ENCODE measurements at regions not wholly inside any gene's neighbourhood (a gene's known extent, or its start where the extent isn't known, plus 50 kb on each side); places are given as distances from the start of the nearest gene placed in this dataset.

DNA sequence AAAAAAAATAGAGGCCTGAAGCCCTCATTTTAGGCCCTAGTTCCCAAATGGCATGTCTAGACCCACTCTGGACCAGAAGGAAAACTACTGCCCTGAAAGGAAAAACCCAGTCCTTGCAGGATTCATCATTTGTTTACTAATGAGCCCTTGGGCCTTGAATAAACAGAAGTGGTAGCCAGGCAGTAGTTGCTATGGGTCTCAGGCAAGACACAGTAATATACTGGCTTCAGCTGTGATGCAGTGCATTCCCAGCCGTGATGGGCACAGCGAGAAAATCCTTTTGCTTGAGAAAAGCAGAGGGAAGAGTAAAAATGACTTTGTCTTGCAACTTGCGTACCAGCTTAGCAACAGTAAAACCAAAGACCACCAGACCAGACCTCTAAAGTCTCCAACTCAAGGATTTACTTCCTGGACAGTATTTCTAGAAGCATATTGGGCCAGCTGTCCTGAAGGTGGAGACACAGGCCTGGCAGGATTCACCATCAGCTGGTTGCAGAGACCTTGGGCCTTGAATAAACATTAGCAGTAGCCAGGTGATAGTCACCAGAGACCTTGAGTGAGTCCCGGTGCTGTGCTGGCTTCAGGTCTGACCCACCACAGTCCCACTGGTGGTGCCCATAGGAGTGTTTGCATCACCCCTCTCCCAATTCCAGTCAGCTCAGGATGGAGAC lies 208.3 kb upstream of the SLITRK3 start:
- TF ChIP-seq, protein P1, sequence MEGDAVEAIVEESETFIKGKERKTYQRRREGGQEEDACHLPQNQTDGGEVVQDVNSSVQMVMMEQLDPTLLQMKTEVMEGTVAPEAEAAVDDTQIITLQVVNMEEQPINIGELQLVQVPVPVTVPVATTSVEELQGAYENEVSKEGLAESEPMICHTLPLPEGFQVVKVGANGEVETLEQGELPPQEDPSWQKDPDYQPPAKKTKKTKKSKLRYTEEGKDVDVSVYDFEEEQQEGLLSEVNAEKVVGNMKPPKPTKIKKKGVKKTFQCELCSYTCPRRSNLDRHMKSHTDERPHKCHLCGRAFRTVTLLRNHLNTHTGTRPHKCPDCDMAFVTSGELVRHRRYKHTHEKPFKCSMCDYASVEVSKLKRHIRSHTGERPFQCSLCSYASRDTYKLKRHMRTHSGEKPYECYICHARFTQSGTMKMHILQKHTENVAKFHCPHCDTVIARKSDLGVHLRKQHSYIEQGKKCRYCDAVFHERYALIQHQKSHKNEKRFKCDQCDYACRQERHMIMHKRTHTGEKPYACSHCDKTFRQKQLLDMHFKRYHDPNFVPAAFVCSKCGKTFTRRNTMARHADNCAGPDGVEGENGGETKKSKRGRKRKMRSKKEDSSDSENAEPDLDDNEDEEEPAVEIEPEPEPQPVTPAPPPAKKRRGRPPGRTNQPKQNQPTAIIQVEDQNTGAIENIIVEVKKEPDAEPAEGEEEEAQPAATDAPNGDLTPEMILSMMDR (IDR thresholded peaks at IDR 0.05; ENCODE audit: extremely low read depth, insufficient read depth, missing control alignments): no peak
- in situ Hi-C loops (cut with MboI; ENCODE audit: low pct_unique_long_range_greater_than_20kb, low sequenced_read_pairs, unreplicated experiment): no loop called here
- no peak for DNase-seq (ENCODE audit: low spot score)

DNA sequence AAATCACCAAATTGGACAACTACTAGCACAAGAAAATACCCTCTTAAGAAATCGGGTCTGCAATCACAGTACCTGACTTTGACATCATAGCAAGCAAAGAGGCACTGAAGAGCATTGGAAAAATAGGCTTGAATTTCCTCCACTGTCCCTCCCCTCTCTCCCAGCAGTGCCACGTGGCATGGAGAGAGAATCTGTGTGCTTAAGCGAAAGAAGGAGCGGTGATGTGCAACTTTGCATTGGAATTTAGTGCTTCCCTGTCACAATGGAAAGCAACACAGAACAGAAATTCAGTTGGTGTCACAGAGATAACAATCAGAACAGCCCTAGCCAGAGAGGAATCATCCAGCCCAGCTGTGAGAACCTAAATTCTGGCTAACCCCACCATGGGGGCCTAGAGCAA lies 207.5 kb upstream of the SLITRK3 start:
- in situ Hi-C loops (cut with MboI; ENCODE audit: low pct_unique_long_range_greater_than_20kb, low sequenced_read_pairs, unreplicated experiment): no loop called here
- no peak for DNase-seq (ENCODE audit: low spot score)
- TF ChIP-seq, protein P1 (IDR thresholded peaks at IDR 0.05; ENCODE audit: extremely low read depth, insufficient read depth, missing control alignments): no peak

DNA sequence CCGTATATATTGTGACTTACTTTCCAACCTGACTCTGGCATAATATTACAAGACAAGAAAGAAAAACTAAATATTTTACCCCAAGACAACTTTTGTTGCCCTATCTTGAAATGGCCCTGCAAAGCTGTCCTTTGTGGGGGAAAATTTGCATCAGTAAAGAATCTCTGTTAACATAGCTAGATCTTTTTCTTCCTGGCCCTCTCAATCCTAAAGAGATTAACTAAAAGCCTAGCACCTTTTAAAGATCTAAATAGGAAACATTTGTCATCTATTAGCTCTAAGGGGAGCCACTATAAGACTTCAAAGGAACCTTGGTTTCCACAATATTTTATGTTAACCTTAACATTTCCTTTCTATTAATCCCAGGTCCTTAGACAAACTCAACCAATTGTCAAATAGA lies 199.0 kb upstream of the SLITRK3 start:
- TF ChIP-seq, protein P1 (IDR thresholded peaks at IDR 0.05; ENCODE audit: extremely low read depth, insufficient read depth, missing control alignments): no peak
- in situ Hi-C loops (cut with MboI; ENCODE audit: low pct_unique_long_range_greater_than_20kb, low sequenced_read_pairs, unreplicated experiment): no loop called here
- no peak for DNase-seq (ENCODE audit: low spot score)

DNA sequence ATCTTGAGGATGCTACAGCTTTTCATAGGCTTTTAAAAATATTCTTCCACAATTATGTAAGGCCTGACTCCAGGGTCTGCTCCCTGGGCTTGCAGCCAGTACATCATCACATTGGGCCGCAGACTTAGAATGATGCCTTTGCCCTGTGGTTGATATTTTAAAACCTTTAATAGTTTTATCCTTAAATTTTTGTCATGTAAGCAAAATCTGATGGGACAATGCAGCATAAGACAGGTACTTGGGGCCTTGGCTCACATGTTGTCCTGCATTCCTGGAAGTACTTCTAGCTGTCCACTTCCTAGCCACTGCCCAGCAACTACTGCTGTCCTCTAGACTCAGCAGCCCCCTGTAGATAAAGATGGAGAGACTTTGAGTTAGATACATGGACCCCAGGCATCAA lies 197.3 kb upstream of the SLITRK3 start:
- in situ Hi-C loops (cut with MboI; ENCODE audit: low pct_unique_long_range_greater_than_20kb, low sequenced_read_pairs, unreplicated experiment): no loop called here
- TF ChIP-seq, protein P1 (IDR thresholded peaks at IDR 0.05; ENCODE audit: extremely low read depth, insufficient read depth, missing control alignments): no peak
- DNase-seq (ENCODE audit: low spot score): no peak

DNA sequence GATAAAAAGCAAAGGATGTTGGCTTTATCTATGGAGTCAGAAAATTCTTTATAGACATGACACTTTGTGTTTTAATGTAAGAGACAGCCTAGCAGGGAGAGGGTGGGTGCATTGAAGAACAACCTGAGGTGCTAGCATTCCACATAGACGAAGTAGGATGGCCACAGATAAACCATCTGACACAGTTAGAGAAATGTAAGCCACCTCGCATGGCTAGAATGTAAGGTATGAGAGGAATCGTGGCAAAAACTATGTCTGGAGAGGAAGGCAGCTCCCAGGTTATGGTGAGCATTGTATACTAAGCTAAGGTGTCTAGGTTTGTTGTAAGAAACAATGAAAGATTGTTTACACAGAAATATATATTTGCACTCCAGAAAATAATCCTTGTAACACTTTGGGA lies 194.0 kb upstream of the SLITRK3 start:
- in situ Hi-C loops (cut with MboI; ENCODE audit: low pct_unique_long_range_greater_than_20kb, low sequenced_read_pairs, unreplicated experiment): no loop called here

DNA sequence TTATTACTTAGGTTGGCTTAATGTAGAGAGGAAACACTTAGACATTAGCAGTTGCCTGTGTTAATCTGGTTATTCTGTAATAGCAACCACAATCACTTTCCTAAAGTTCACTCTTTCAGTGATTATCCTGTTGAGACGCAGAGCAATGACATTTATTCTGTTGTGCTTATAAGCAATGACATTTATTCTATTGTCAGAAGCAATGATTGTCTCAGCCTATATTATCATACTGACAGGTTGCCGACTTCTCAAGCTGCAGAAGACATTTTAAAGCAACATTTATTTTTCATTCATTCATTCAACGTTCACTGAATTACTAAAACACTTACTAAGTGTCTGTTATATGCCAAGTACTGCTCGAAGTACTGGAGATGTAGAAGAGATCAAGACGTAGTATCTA lies 193.5 kb upstream of the SLITRK3 start:
- no peak for DNase-seq (ENCODE audit: low spot score)
- TF ChIP-seq, protein P1 (IDR thresholded peaks at IDR 0.05; ENCODE audit: extremely low read depth, insufficient read depth, missing control alignments): no peak

More for the DNA sequence above, 194.0 kb upstream of the SLITRK3 start:
- TF ChIP-seq, protein P1 (IDR thresholded peaks at IDR 0.05; ENCODE audit: extremely low read depth, insufficient read depth, missing control alignments): no peak
- no peak for DNase-seq (ENCODE audit: low spot score)

More for the DNA sequence above, 193.5 kb upstream of the SLITRK3 start:
- in situ Hi-C loops (cut with MboI; ENCODE audit: low pct_unique_long_range_greater_than_20kb, low sequenced_read_pairs, unreplicated experiment): no loop called here

All from GM13977 (cell line).